NCI-H526 treated with DMSO at 0.1 percent for 48 hours (cell line): ENCODE measurements at regions not wholly inside any gene's neighbourhood (a gene's known extent, or its start where the extent isn't known, plus 50 kb on each side); places are given as distances from the start of the nearest gene placed in this dataset.
"Not testable (repeated sequence)": the region's sequence is repeated elsewhere in the genome, so short reads cannot be mapped to it uniquely, and the experiment has no call there.

Experiments used
- DNase-seq: peaks from one replicate; lab custom pipeline; 2025; lab: John Stamatoyannopoulos, UW

GRCh38 chr14:105581551-105582341 lies 55.4 kb downstream of the TMEM121 start:
- DNase-seq: no peak

GRCh38 chr14:105582639-105583038 lies 56.3 kb downstream of the TMEM121 start:
- no peak for DNase-seq

- not testable (repeated sequence) for DNase-seq
Measured at GRCh38 chr14:105583914-105584313, 57.5 kb downstream of the TMEM121 start.

- DNase-seq: not testable (repeated sequence)
Measured at GRCh38 chr14:105585290-105585689, 58.9 kb downstream of the TMEM121 start.

GRCh38 chr14:105585722-105586121 lies 59.3 kb downstream of the TMEM121 start:
- DNase-seq: not testable (repeated sequence)

- not testable (repeated sequence) for DNase-seq
Measured at GRCh38 chr14:105586144-105586872, 59.9 kb downstream of the TMEM121 start.

GRCh38 chr14:105587034-105587433 lies 60.7 kb downstream of the TMEM121 start:
- not testable (repeated sequence) for DNase-seq

- DNase-seq: not testable (repeated sequence)
Measured at GRCh38 chr14:105587482-105588235, 61.3 kb downstream of the TMEM121 start.

- no peak for DNase-seq
Measured at GRCh38 chr14:105588236-105588860, 62.0 kb downstream of the TMEM121 start.

GRCh38 chr14:105589161-105589925 lies 63.0 kb downstream of the TMEM121 start:
- DNase-seq: no peak

- DNase-seq: not testable (repeated sequence)
Measured at GRCh38 chr14:105589926-105590185, 63.5 kb downstream of the TMEM121 start.

GRCh38 chr14:105591052-105591451 lies 64.7 kb downstream of the TMEM121 start:
- no peak for DNase-seq

- not testable (repeated sequence) for DNase-seq
Measured at GRCh38 chr14:105591792-105592341, 65.5 kb downstream of the TMEM121 start.

GRCh38 chr14:105592646-105593045 lies 66.3 kb downstream of the TMEM121 start:
- not testable (repeated sequence) for DNase-seq

- not testable (repeated sequence) for DNase-seq
Measured at GRCh38 chr14:105595346-105595745, 69.0 kb downstream of the TMEM121 start.

- DNase-seq: not testable (repeated sequence)
Measured at GRCh38 chr14:105596374-105596773, 70.0 kb downstream of the TMEM121 start.

GRCh38 chr14:105598040-105598763 lies 71.8 kb downstream of the TMEM121 start:
- DNase-seq: not testable (repeated sequence)

- not testable (repeated sequence) for DNase-seq
Measured at GRCh38 chr14:105598925-105599586, 72.7 kb downstream of the TMEM121 start.

GRCh38 chr14:105600195-105600938 lies 74.0 kb downstream of the TMEM121 start:
- not testable (repeated sequence) for DNase-seq
